AG04450 (cell line): ENCODE measurements at regions not wholly inside any gene's neighbourhood (a gene's known extent, or its start where the extent isn't known, plus 50 kb on each side); places are given as distances from the start of the nearest gene placed in this dataset.

ENCODE experiments used
- CTCF ChIA-PET: fragments of 300-600, 350-600 bp; formaldehyde crosslinking; extraction: SDS; loops from one replicate; lab custom pipeline; 2022; ENCODE audit warnings: antibody characterized with exemption, inconsistent platforms; lab: Charles Lee
- POLR2A ChIA-PET: fragments of 350-600 bp; formaldehyde crosslinking; extraction: SDS; loops from one replicate; lab custom pipeline; 2021; ENCODE audit warnings: antibody characterized with exemption, inconsistent platforms; lab: Yijun Ruan, JAX
- DNase-seq: peaks from one replicate; pipeline ENCODE4 v3.0.0-alpha.2; 2011; ENCODE audit warnings: low read depth, low spot score
- H3K27ac ChIP-seq: one replicate; pipeline ENCODE4 v1.5.1; 2012; ENCODE audit warnings: low read depth, low read length, control low read depth
- H3K27me3 ChIP-seq: one replicate; pipeline ENCODE4 v1.6.0; 2012; ENCODE audit warnings: low read length; ENCODE audit not compliant: control insufficient read depth, insufficient read depth
- H3K4me3 ChIP-seq: 2 replicates; pipeline ENCODE4 v1.5.1; 2011; ENCODE audit warnings: mild to moderate bottlenecking, low read depth, low read length, control low read depth
- H3K9me3 ChIP-seq: 2 replicates; pipeline ENCODE4 v1.5.1; 2012; ENCODE audit warnings: low read length; ENCODE audit not compliant: control insufficient read depth, insufficient read depth
- CTCF ChIP-seq: IDR thresholded peaks from 2 replicates; pipeline ENCODE4 v1.5.1; 2011; ENCODE audit warnings: low read depth, low read length, control low read depth, inconsistent platforms

GRCh38 chr3:102735311-102735710 lies 300.5 kb downstream of the ZPLD1 start:
- H3K9me3 ChIP-seq: no peaks in the 10 kb centered on the region
- H3K27me3 ChIP-seq: no peaks in the 10 kb centered on the region
- POLR2A ChIA-PET: no interaction called here
- H3K27ac ChIP-seq: no peak overlapping the region
- no peak for DNase-seq
- TF ChIP-seq CTCF: no peak
- CTCF ChIA-PET: no interaction called here
- H3K4me3 ChIP-seq: no peak overlapping the region

- CTCF ChIA-PET: no interaction called here
- no peak overlapping the region for H3K27ac ChIP-seq
These were observed 301.6 kb downstream of the ZPLD1 start for GRCh38 chr3:102736288-102736974.

DNA sequence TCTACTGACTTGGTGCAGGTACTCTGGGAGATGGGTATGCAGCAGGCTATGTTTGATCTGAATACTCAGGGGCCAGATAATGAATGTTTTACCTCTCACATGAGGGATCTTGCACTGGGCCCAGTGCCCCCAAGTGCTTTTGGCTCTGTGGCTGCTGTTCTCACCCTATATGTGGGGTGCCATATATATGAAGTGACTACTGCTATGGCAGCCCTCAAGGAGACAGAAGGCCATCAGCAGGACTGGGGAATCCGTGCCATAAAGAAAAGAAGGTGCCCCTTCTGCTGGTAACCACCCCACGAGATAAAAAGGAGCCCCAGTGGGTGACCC lies 302.1 kb downstream of the ZPLD1 start:
- no peak overlapping the region for H3K27ac ChIP-seq
- ChIA-PET POLR2A (no interaction called here), CTCF (no interaction called here)
- no peak overlapping the region for H3K4me3 ChIP-seq
- no peak for DNase-seq
- TF ChIP-seq CTCF: no peak
- no peaks in the 10 kb centered on the region for H3K27me3 ChIP-seq
- H3K9me3 ChIP-seq: no peaks in the 10 kb centered on the region

More at GRCh38 chr3:102736288-102736974, 301.6 kb downstream of the ZPLD1 start:
- no peak for TF ChIP-seq CTCF
- POLR2A ChIA-PET: no interaction called here
- Histone ChIP-seq H3K9me3 (no peaks in the 10 kb centered on the region), H3K4me3 (no peak overlapping the region), H3K27me3 (no peaks in the 10 kb centered on the region)
- DNase-seq: no peak

DNA sequence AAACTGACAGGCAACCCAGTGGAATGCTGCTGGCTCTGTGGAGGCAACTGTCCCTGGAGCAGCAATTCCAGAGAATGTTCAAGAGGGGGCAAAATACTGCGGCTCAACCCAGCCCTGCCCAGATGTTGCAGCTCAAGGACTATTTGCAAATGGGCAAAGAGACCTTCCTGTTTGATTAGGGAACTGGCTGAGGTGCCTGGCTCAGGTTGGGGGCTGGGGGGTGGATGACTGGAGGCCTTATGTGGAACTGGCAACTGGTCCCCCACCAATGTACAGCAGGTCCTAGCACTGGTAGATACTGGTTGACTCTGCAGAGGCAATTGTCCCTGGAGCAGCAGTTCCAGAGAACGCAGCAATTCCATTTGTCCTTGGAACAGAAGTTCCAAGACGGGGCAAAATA lies 302.5 kb downstream of the ZPLD1 start:
- H3K27ac ChIP-seq: no peak overlapping the region
- no peaks in the 10 kb centered on the region for H3K9me3 ChIP-seq
- no peak for TF ChIP-seq CTCF
- no peak for DNase-seq
- H3K4me3 ChIP-seq: no peak overlapping the region
- CTCF ChIA-PET: no interaction called here
- POLR2A ChIA-PET: no interaction called here
- H3K27me3 ChIP-seq: no peaks in the 10 kb centered on the region

- no peaks in the 10 kb centered on the region for H3K9me3 ChIP-seq
- DNase-seq: no peak
- ChIA-PET CTCF (interaction anchor here (1.4 kb wide), 2 partner anchors 67 to 512 kb away, joined by 4 to 5 read pairs; no protein-coding TSS in a partner anchor), POLR2A (no interaction called here)
- H3K27ac ChIP-seq: no peak overlapping the region
- no peak overlapping the region for H3K4me3 ChIP-seq
- no peaks in the 10 kb centered on the region for H3K27me3 ChIP-seq
- no peak for TF ChIP-seq CTCF
These were observed 306.3 kb downstream of the ZPLD1 start for GRCh38 chr3:102741105-102741504.
